ENCODE measurements at regions not wholly inside any gene's neighbourhood (a gene's known extent, or its start where the extent isn't known, plus 50 kb on each side); places are given as distances from the start of the nearest gene placed in this dataset.

DNA sequence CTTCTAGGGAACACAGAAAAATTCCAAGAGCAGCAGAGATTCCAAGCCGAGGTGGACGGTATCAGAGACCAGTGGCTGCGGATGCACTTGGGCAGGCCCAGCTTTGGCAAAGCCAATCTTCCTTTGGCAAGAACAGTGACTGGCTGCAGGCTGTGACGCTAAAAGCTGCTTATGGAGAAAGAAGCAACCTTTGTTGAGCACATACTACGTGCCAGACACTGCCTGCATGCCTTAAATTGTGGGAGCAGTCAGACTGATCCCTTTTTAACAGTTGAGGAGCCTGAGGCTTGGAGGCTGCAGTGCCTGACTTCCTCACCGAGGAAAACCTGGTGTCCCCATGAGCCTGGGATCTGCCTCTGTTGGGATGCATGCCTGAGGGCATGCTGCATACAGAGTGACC lies 69.0 kb upstream of the AMZ2 start:
- Histone ChIP-seq H3K27me3 (ENCODE audit: control insufficient read depth, insufficient read depth, low read length) (no peaks in the 10 kb centered on the region), H3K4me1 (ENCODE audit: control insufficient read depth, insufficient read depth, low read length) (no peaks in the 10 kb centered on the region), H3K9ac (ENCODE audit: low read length) (no peak overlapping the region), H3K4me3 (ENCODE audit: low read length) (no peak overlapping the region), H3K36me3 (ENCODE audit: control insufficient read depth, insufficient read depth, low read length) (no peaks in the 10 kb centered on the region), H3K27ac (ENCODE audit: low read depth, low read length) (no peak overlapping the region)

GRCh38 chr17:68179236-68179925 lies 68.5 kb upstream of the AMZ2 start:
- H3K4me1 ChIP-seq (ENCODE audit: control insufficient read depth, insufficient read depth, low read length): no peaks in the 10 kb centered on the region

DNA sequence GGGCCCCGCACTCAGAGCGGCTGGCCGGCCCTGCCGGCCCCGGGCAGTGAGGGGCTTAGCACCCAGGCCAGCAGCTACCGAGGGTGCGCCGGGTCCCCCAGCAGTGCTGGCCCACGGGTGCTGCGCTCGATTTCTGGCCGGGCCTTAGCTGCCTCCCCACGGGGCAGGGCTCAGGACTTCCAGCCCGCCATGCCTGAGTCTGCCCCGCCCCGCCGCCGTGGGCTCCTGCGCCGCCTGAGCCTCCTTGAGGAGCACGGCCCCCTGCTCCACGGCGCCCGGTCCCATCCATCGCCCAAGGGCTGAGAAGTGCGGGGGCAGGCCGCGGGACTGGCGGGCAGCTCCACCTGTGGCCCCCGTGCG lies 67.9 kb upstream of the AMZ2 start:
- no peak overlapping the region for H3K4me3 ChIP-seq (ENCODE audit: low read length)
- H3K27ac ChIP-seq (ENCODE audit: low read depth, low read length): no peak overlapping the region

More at GRCh38 chr17:68179236-68179925, 68.5 kb upstream of the AMZ2 start:
- Histone ChIP-seq H3K4me3 (ENCODE audit: low read length) (no peak overlapping the region), H3K27me3 (ENCODE audit: control insufficient read depth, insufficient read depth, low read length) (no peaks in the 10 kb centered on the region), H3K27ac (ENCODE audit: low read depth, low read length) (no peak overlapping the region), H3K36me3 (ENCODE audit: control insufficient read depth, insufficient read depth, low read length) (no peaks in the 10 kb centered on the region), H3K9ac (ENCODE audit: low read length) (no peak overlapping the region)

GRCh38 chr17:68182011-68182306 lies 65.9 kb upstream of the AMZ2 start:
- Histone ChIP-seq H3K9ac (ENCODE audit: low read length) (no peak overlapping the region), H3K4me3 (ENCODE audit: low read length) (no peak overlapping the region), H3K27ac (ENCODE audit: low read depth, low read length) (no peak overlapping the region), H3K27me3 (ENCODE audit: control insufficient read depth, insufficient read depth, low read length) (no peaks in the 10 kb centered on the region), H3K4me1 (ENCODE audit: control insufficient read depth, insufficient read depth, low read length) (no peaks in the 10 kb centered on the region), H3K36me3 (ENCODE audit: control insufficient read depth, insufficient read depth, low read length) (no peaks in the 10 kb centered on the region)

More for the DNA sequence above, 67.9 kb upstream of the AMZ2 start:
- Histone ChIP-seq H3K27me3 (ENCODE audit: control insufficient read depth, insufficient read depth, low read length) (no peaks in the 10 kb centered on the region), H3K36me3 (ENCODE audit: control insufficient read depth, insufficient read depth, low read length) (no peaks in the 10 kb centered on the region), H3K9ac (ENCODE audit: low read length) (no peak overlapping the region), H3K4me1 (ENCODE audit: control insufficient read depth, insufficient read depth, low read length) (no peaks in the 10 kb centered on the region)

- Histone ChIP-seq H3K27ac (ENCODE audit: low read depth, low read length) (no peak overlapping the region), H3K9ac (ENCODE audit: low read length) (no peak overlapping the region), H3K36me3 (ENCODE audit: control insufficient read depth, insufficient read depth, low read length) (no peaks in the 10 kb centered on the region), H3K4me1 (ENCODE audit: control insufficient read depth, insufficient read depth, low read length) (no peaks in the 10 kb centered on the region), H3K27me3 (ENCODE audit: control insufficient read depth, insufficient read depth, low read length) (no peaks in the 10 kb centered on the region), H3K4me3 (ENCODE audit: low read length) (no peak overlapping the region)
Observed at GRCh38 chr17:68182940-68183551, 64.8 kb upstream of the AMZ2 start.

GRCh38 chr17:68184141-68184571 lies 63.7 kb upstream of the AMZ2 start:
- Histone ChIP-seq H3K27me3 (ENCODE audit: control insufficient read depth, insufficient read depth, low read length) (no peaks in the 10 kb centered on the region), H3K9ac (ENCODE audit: low read length) (no peak overlapping the region), H3K27ac (ENCODE audit: low read depth, low read length) (no peak overlapping the region), H3K4me3 (ENCODE audit: low read length) (no peak overlapping the region), H3K36me3 (ENCODE audit: control insufficient read depth, insufficient read depth, low read length) (no peaks in the 10 kb centered on the region), H3K4me1 (ENCODE audit: control insufficient read depth, insufficient read depth, low read length) (no peaks in the 10 kb centered on the region)

DNA sequence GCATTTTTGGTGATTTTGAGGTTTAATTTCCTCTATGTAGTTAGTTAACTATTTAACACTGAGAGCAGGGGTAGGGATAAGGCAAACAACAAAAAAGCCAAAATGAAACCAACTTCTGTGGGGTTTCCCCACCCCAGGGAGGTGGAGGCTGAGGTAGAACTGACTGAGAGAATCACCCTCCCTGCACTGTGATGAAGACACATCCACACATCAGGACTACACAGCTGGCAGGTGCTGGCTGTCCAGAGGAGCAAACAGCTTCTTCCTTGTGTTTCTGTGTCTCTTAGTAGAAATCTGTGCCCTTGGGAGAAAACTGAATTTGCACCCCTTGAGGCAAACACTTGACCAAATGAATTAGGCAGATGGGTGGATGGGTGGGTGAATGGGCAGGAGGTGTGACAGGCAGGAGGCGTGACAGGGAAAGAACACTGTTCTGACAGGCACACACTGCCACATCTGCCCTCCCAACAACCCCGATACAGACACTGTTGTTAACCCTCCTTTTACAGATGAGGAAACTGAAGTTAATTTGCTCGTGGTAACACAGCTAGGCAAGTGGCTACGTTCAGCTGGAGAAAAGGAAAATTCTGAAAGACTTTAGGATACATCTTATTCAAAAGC lies 62.9 kb upstream of the AMZ2 start:
- no peak overlapping the region for H3K9ac ChIP-seq (ENCODE audit: low read length)
- no peaks in the 10 kb centered on the region for H3K4me1 ChIP-seq (ENCODE audit: control insufficient read depth, insufficient read depth, low read length)
- no peaks in the 10 kb centered on the region for H3K36me3 ChIP-seq (ENCODE audit: control insufficient read depth, insufficient read depth, low read length)
- no peak overlapping the region for H3K4me3 ChIP-seq (ENCODE audit: low read length)
- no peaks in the 10 kb centered on the region for H3K27me3 ChIP-seq (ENCODE audit: control insufficient read depth, insufficient read depth, low read length)
- no peak overlapping the region for H3K27ac ChIP-seq (ENCODE audit: low read depth, low read length)

GRCh38 chr17:68185820-68186219 lies 62.0 kb upstream of the AMZ2 start:
- Histone ChIP-seq H3K27me3 (ENCODE audit: control insufficient read depth, insufficient read depth, low read length) (no peaks in the 10 kb centered on the region), H3K4me3 (ENCODE audit: low read length) (no peak overlapping the region), H3K9ac (ENCODE audit: low read length) (no peak overlapping the region), H3K27ac (ENCODE audit: low read depth, low read length) (no peak overlapping the region), H3K36me3 (ENCODE audit: control insufficient read depth, insufficient read depth, low read length) (no peaks in the 10 kb centered on the region), H3K4me1 (ENCODE audit: control insufficient read depth, insufficient read depth, low read length) (no peaks in the 10 kb centered on the region)

DNA sequence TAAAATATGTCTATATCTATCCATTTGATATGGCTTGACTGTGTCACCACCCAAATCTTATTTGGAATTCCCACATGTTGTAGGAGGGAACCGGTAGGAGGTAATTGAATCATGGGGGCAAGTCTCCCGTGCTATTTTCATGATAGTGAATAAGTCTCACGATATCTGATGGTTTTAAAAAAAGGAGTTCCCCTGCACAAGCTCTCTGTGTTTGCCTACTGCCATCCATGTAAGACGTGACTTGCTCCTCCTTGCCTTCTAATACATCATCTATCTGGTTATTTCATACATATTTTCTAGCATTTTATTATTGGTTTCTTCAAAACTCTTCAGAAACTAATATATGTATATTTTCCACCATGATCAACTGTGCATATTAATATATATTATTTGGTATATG lies 57.3 kb upstream of the AMZ2 start:
- no peak overlapping the region for H3K27ac ChIP-seq (ENCODE audit: low read depth, low read length)
- no peaks in the 10 kb centered on the region for H3K36me3 ChIP-seq (ENCODE audit: control insufficient read depth, insufficient read depth, low read length)
- H3K4me1 ChIP-seq (ENCODE audit: control insufficient read depth, insufficient read depth, low read length): no peaks in the 10 kb centered on the region
- no peak overlapping the region for H3K4me3 ChIP-seq (ENCODE audit: low read length)
- peaks cover 4% of the 10 kb centered on the region for H3K27me3 ChIP-seq (ENCODE audit: control insufficient read depth, insufficient read depth, low read length)
- H3K9ac ChIP-seq (ENCODE audit: low read length): no peak overlapping the region

- Histone ChIP-seq H3K36me3 (ENCODE audit: control insufficient read depth, insufficient read depth, low read length) (no peaks in the 10 kb centered on the region), H3K4me1 (ENCODE audit: control insufficient read depth, insufficient read depth, low read length) (peaks cover 10% of the 10 kb centered on the region), H3K27me3 (ENCODE audit: control insufficient read depth, insufficient read depth, low read length) (peaks cover 32% of the 10 kb centered on the region), H3K9ac (ENCODE audit: low read length) (no peak overlapping the region), H3K4me3 (ENCODE audit: low read length) (peak overlapping the region; percentile 27), H3K27ac (ENCODE audit: low read depth, low read length) (no peak overlapping the region)
Observed at GRCh38 chr17:68195667-68196393, 52.0 kb upstream of the AMZ2 start.

- peaks cover 10% of the 10 kb centered on the region for H3K4me1 ChIP-seq (ENCODE audit: control insufficient read depth, insufficient read depth, low read length)
Observed at GRCh38 chr17:68196394-68197090, 51.3 kb upstream of the AMZ2 start.

More at GRCh38 chr17:68196394-68197090, 51.3 kb upstream of the AMZ2 start:
- Histone ChIP-seq H3K9ac (ENCODE audit: low read length) (no peak overlapping the region), H3K36me3 (ENCODE audit: control insufficient read depth, insufficient read depth, low read length) (no peaks in the 10 kb centered on the region), H3K4me3 (ENCODE audit: low read length) (peak overlapping the region; percentile 51), H3K27me3 (ENCODE audit: control insufficient read depth, insufficient read depth, low read length) (peaks cover 32% of the 10 kb centered on the region), H3K27ac (ENCODE audit: low read depth, low read length) (no peak overlapping the region)

Measured in rectal smooth muscle tissue (tissue), 1 donor.